Trophoblast cell (in vitro differentiated cells and primary cell): ENCODE measurements at regions not wholly inside any gene's neighbourhood (a gene's known extent, or its start where the extent isn't known, plus 50 kb on each side); places are given as distances from the start of the nearest gene placed in this dataset.

Source experiments
- DNase-seq, 2 donors: peaks; one replicate each; pipeline ENCODE4 v3.0.0-alpha.2; 2016
- H2AFZ ChIP-seq: 2 replicates; pipeline ENCODE4 v1.6.1; 2013; ENCODE audit warnings: low read length, moderate library complexity, mild to moderate bottlenecking; ENCODE audit not compliant: insufficient read depth, poor library complexity
- H2AK5ac ChIP-seq: 2 replicates; pipeline ENCODE4 v1.6.1; 2013; ENCODE audit warnings: mild to moderate bottlenecking, low read length
- H2BK120ac ChIP-seq: 2 replicates; pipeline ENCODE4 v1.6.1; 2013; ENCODE audit warnings: low read length, mild to moderate bottlenecking, moderate library complexity; ENCODE audit not compliant: insufficient read depth, poor library complexity
- H2BK12ac ChIP-seq: 2 replicates; pipeline ENCODE4 v1.6.1; 2013; ENCODE audit warnings: mild to moderate bottlenecking, low read length, moderate library complexity
- H2BK5ac ChIP-seq: 2 replicates; pipeline ENCODE4 v1.6.1; 2013; ENCODE audit warnings: low read length, low read depth, moderate library complexity, mild to moderate bottlenecking; ENCODE audit not compliant: poor library complexity
- H3K14ac ChIP-seq: 2 replicates; pipeline ENCODE4 v1.6.1; 2013; ENCODE audit warnings: mild to moderate bottlenecking, low read length
- H3K18ac ChIP-seq: 2 replicates; pipeline ENCODE4 v1.6.1; 2013; ENCODE audit warnings: mild to moderate bottlenecking, low read length
- H3K23ac ChIP-seq: 2 replicates; pipeline ENCODE4 v1.6.1; 2013; ENCODE audit warnings: low read length
- H3K27ac ChIP-seq: 2 replicates; pipeline ENCODE4 v1.5.1; 2013; ENCODE audit warnings: low read depth, mild to moderate bottlenecking, inconsistent platforms, low read length, moderate library complexity
- H3K27me3 ChIP-seq: 2 replicates; pipeline ENCODE4 v1.6.1; 2013; ENCODE audit warnings: inconsistent platforms, mild to moderate bottlenecking, low read length, moderate library complexity; ENCODE audit not compliant: insufficient read depth
- H3K36me3 ChIP-seq, 2 experiments: 1 replicate in 1 of 2; 2 replicates in 1 of 2; pipeline ENCODE4 v1.6.1; 2013; ENCODE audit warnings: low read length in 2 of 2, mild to moderate bottlenecking in 2 of 2, moderate library complexity in 1 of 2; ENCODE audit not compliant: insufficient read depth in 2 of 2, control insufficient read depth in 1 of 2
- H3K4ac ChIP-seq: 2 replicates; pipeline ENCODE4 v1.6.1; 2013; ENCODE audit warnings: low read depth, mild to moderate bottlenecking, low read length, moderate library complexity
- H3K4me1 ChIP-seq, 2 experiments: 1 replicate in 1 of 2; 2 replicates in 1 of 2; pipeline ENCODE4 v1.6.1; 2013; ENCODE audit warnings: low read length in 2 of 2, mild to moderate bottlenecking in 2 of 2, moderate library complexity in 1 of 2; ENCODE audit not compliant: insufficient read depth in 2 of 2, control insufficient read depth in 1 of 2
- H3K4me2 ChIP-seq: 2 replicates; pipeline ENCODE4 v1.6.1; 2013; ENCODE audit warnings: inconsistent platforms, mild to moderate bottlenecking, low read length, moderate library complexity
- H3K4me3 ChIP-seq: 2 replicates; pipeline ENCODE4 v1.5.1; 2013; ENCODE audit warnings: mild to moderate bottlenecking, low read depth, low read length, inconsistent platforms
- H3K79me1 ChIP-seq: one replicate; pipeline ENCODE4 v1.6.1; 2013; ENCODE audit warnings: low read length
- H3K79me2 ChIP-seq: 2 replicates; pipeline ENCODE4 v1.6.1; 2013; ENCODE audit warnings: low read length, mild to moderate bottlenecking; ENCODE audit not compliant: control insufficient read depth, insufficient read depth, poor library complexity
- H3K9ac ChIP-seq: 2 replicates; pipeline ENCODE4 v1.6.1; 2013; ENCODE audit warnings: mild to moderate bottlenecking, low read length
- H3K9me3 ChIP-seq: 2 replicates; pipeline ENCODE4 v1.6.1; 2013; ENCODE audit warnings: low read depth, mild to moderate bottlenecking, control low read depth, inconsistent platforms, low read length; ENCODE audit not compliant: insufficient read depth
- H4K12ac ChIP-seq: 2 replicates; pipeline ENCODE4 v1.6.1; 2013; ENCODE audit warnings: low read depth, mild to moderate bottlenecking, low read length, moderate library complexity
- H4K8ac ChIP-seq: 2 replicates; pipeline ENCODE4 v1.6.1; 2013; ENCODE audit warnings: low read depth, mild to moderate bottlenecking, low read length, moderate library complexity
- H4K91ac ChIP-seq: one replicate; pipeline ENCODE4 v1.6.1; 2013; ENCODE audit warnings: low read depth, mild to moderate bottlenecking, low read length, moderate library complexity
- WGBS: extraction: QIAGEN DNeasy Blood & Tissue Kit; methylation state at CpG from one replicate; pipeline ENCODE4 v1.1.7; 2013; ENCODE audit warnings: missing lambda C conversion rate; ENCODE audit not compliant: insufficient read length, insufficient coverage; ENCODE audit errors: extremely low coverage; 5-methylcytosine and 5-hydroxymethylcytosine counted together

GRCh38 chr5:61625681-61626621 lies 293.9 kb downstream of the ZSWIM6 start:
- no peaks in the 10 kb centered on the region for H3K27me3 ChIP-seq
- H3K4me1 ChIP-seq: peaks cover 0 to 5% of the 10 kb centered on the region in 2 experiments
- peak overlapping the region; percentile 88 for H4K8ac ChIP-seq
- H3K9me3 ChIP-seq: peaks cover 3% of the 10 kb centered on the region
- peak overlapping the region; percentile 30 for H2BK5ac ChIP-seq
- peak overlapping the region; percentile 78 for H4K91ac ChIP-seq
- H3K4me2 ChIP-seq: peak overlapping the region; percentile 90
- H3K79me2 ChIP-seq: peaks cover 3% of the 10 kb centered on the region
- H3K18ac ChIP-seq: no peak overlapping the region
- no CpG with 5 or more reads among the region's 76 CpGs for WGBS
- H3K4me3 ChIP-seq: peak overlapping the region; percentile 75
- peak overlapping the region; percentile 77 for H3K9ac ChIP-seq
- peak overlapping the region; percentile 71 for H2BK120ac ChIP-seq
- H3K14ac ChIP-seq: peak overlapping the region; percentile 81
- H2AFZ ChIP-seq: peak overlapping the region; percentile 83
- peak overlapping the region; percentile 74 for H4K12ac ChIP-seq
- H2AK5ac ChIP-seq: no peak overlapping the region
- H3K36me3 ChIP-seq: no peaks in the 10 kb centered on the region
- H2BK12ac ChIP-seq: no peak overlapping the region
- peak; percentile 32 to 65 for DNase-seq
- peaks cover 6% of the 10 kb centered on the region for H3K79me1 ChIP-seq
- H3K4ac ChIP-seq: no peak overlapping the region
- no peak overlapping the region for H3K23ac ChIP-seq
- H3K27ac ChIP-seq: no peak overlapping the region

- peaks cover 3% of the 10 kb centered on the region for H3K9me3 ChIP-seq
- H3K27ac ChIP-seq: no peak overlapping the region
- peak overlapping the region; percentile 9 for H4K12ac ChIP-seq
- H2BK120ac ChIP-seq: no peak overlapping the region
- H2BK5ac ChIP-seq: no peak overlapping the region
- peaks cover 3% of the 10 kb centered on the region for H3K79me2 ChIP-seq
- peaks cover 4 to 5% of the 10 kb centered on the region in 2 experiments for H3K4me1 ChIP-seq
- peak overlapping the region; percentile 58 for H4K8ac ChIP-seq
- peaks cover 6% of the 10 kb centered on the region for H3K79me1 ChIP-seq
- no peak overlapping the region for H2BK12ac ChIP-seq
- H3K36me3 ChIP-seq: no peaks in the 10 kb centered on the region
- no peak overlapping the region for H3K9ac ChIP-seq
- H3K14ac ChIP-seq: no peak overlapping the region
- no CpG with 5 or more reads among the region's 10 CpGs for WGBS
- H3K4me3 ChIP-seq: peak overlapping the region; percentile 75
- H2AFZ ChIP-seq: peak overlapping the region; percentile 83
- H3K23ac ChIP-seq: peak overlapping the region; percentile 74
- peak overlapping the region; percentile 90 for H3K4me2 ChIP-seq
- no peak overlapping the region for H3K4ac ChIP-seq
- no peak overlapping the region for H2AK5ac ChIP-seq
- H3K27me3 ChIP-seq: no peaks in the 10 kb centered on the region
- no peak overlapping the region for H4K91ac ChIP-seq
- no peak for DNase-seq
- no peak overlapping the region for H3K18ac ChIP-seq
These were observed 294.7 kb downstream of the ZSWIM6 start for GRCh38 chr5:61626639-61627282.

DNA sequence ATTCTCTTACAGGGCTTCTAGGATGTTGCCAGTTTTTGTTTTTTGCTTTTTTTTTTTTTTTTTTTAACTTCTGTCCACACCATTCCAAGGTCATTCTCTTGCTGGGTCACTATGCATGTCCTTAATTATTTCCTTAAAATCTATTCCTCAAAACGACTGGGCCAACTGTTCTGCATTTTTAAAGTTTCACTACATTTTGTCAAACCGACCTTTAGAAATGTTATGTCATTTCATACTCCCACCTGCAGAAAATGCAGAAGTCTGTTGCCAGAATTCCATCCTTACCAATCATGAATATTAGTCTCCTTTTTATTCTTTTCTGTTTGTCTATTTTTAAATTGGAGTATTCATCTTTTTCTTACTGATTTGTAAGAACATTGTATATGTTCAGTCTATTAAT lies 295.5 kb downstream of the ZSWIM6 start:
- H3K79me1 ChIP-seq: peaks cover 6% of the 10 kb centered on the region

DNA sequence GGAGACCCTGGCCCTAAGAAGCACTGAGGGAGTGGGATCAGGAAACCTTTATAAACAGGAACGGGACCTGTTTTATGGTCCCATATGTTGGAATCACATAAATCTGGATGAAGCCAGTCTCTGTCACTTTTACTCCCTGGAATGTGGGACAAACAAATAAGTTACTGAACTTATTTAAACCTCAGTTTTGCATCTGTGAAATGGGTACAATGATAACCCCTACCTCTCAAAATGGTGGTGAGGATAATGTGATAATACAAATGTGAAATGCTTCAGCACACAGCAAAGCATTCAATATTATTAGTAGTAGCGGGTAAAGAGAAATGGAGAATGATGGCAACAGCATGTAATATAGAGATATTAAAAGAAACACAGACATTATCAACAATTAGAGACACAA lies 298.9 kb downstream of the ZSWIM6 start:
- peaks cover 3% of the 10 kb centered on the region for H3K9me3 ChIP-seq
- H2AK5ac ChIP-seq: no peak overlapping the region
- WGBS: no CpG with 5 or more reads among the region's 2 CpGs
- H2BK12ac ChIP-seq: no peak overlapping the region
- no peak overlapping the region for H2AFZ ChIP-seq
- DNase-seq: no peak
- no peak overlapping the region for H3K18ac ChIP-seq
- H4K12ac ChIP-seq: no peak overlapping the region
- H4K8ac ChIP-seq: no peak overlapping the region
- H3K27me3 ChIP-seq: no peaks in the 10 kb centered on the region
- H3K14ac ChIP-seq: no peak overlapping the region
- no peak overlapping the region for H3K4me3 ChIP-seq
- peaks cover 1% of the 10 kb centered on the region for H3K79me2 ChIP-seq
- no peak overlapping the region for H4K91ac ChIP-seq
- no peak overlapping the region for H3K9ac ChIP-seq
- H3K23ac ChIP-seq: no peak overlapping the region
- H2BK120ac ChIP-seq: no peak overlapping the region
- H3K4me2 ChIP-seq: no peak overlapping the region
- peaks cover 2% of the 10 kb centered on the region for H3K79me1 ChIP-seq
- no peak overlapping the region for H3K4ac ChIP-seq
- H3K27ac ChIP-seq: no peak overlapping the region
- H3K4me1 ChIP-seq: peaks cover 4 to 6% of the 10 kb centered on the region in 2 experiments
- no peaks in the 10 kb centered on the region for H3K36me3 ChIP-seq
- H2BK5ac ChIP-seq: no peak overlapping the region

More for the DNA sequence above, 295.5 kb downstream of the ZSWIM6 start:
- H3K4me3 ChIP-seq: no peak overlapping the region
- H3K9me3 ChIP-seq: peaks cover 3% of the 10 kb centered on the region
- no peak overlapping the region for H2BK120ac ChIP-seq
- H3K4ac ChIP-seq: no peak overlapping the region
- H2BK12ac ChIP-seq: no peak overlapping the region
- H3K27ac ChIP-seq: no peak overlapping the region
- no peak overlapping the region for H3K4me2 ChIP-seq
- no peak overlapping the region for H2BK5ac ChIP-seq
- no peak overlapping the region for H2AK5ac ChIP-seq
- no peaks in the 10 kb centered on the region for H3K27me3 ChIP-seq
- no peak overlapping the region for H3K23ac ChIP-seq
- no peak overlapping the region for H3K14ac ChIP-seq
- no peak overlapping the region for H3K18ac ChIP-seq
- DNase-seq: no peak
- WGBS: no CpG with 5 or more reads among the region's 2 CpGs
- H3K36me3 ChIP-seq: no peaks in the 10 kb centered on the region
- no peak overlapping the region for H4K12ac ChIP-seq
- no peak overlapping the region for H4K8ac ChIP-seq
- H3K79me2 ChIP-seq: peaks cover 3% of the 10 kb centered on the region
- H3K4me1 ChIP-seq: peaks cover 4 to 5% of the 10 kb centered on the region in 2 experiments
- no peak overlapping the region for H4K91ac ChIP-seq
- no peak overlapping the region for H2AFZ ChIP-seq
- no peak overlapping the region for H3K9ac ChIP-seq
